ENCODE measurements at regions not wholly inside any gene's neighbourhood (a gene's known extent, or its start where the extent isn't known, plus 50 kb on each side); places are given as distances from the start of the nearest gene placed in this dataset.
A peak's percentile ranks its signal among the peaks of the same experiment; 100 is the strongest.

- DNase-seq (ENCODE audit: low read depth in 2 of 2): no peak
Measured at GRCh38 chr12:127619869-127620734, 646.9 kb upstream of the TMEM132C start.

GRCh38 chr12:127620735-127621355, 646.1 kb upstream of the TMEM132C start:
- DNase-seq (ENCODE audit: low read depth in 2 of 2): no peak

- DNase-seq (ENCODE audit: low read depth in 2 of 2): no peak
Measured at GRCh38 chr12:127621366-127621765, 645.6 kb upstream of the TMEM132C start.

GRCh38 chr12:127623362-127623761, 643.6 kb upstream of the TMEM132C start:
- DNase-seq (ENCODE audit: low read depth in 2 of 2): no peak

- no peak for DNase-seq (ENCODE audit: low read depth in 2 of 2)
Measured at GRCh38 chr12:127625176-127625771, 641.7 kb upstream of the TMEM132C start.

- peak; percentile 51 to 58 for DNase-seq (ENCODE audit: low read depth in 2 of 2)
Measured at GRCh38 chr12:127628645-127629044, 638.3 kb upstream of the TMEM132C start.

GRCh38 chr12:127629066-127629820, 637.7 kb upstream of the TMEM132C start:
- no peak for DNase-seq (ENCODE audit: low read depth in 2 of 2)

- DNase-seq (ENCODE audit: low read depth in 2 of 2): no peak
Measured at GRCh38 chr12:127632461-127632860, 634.5 kb upstream of the TMEM132C start.

- no peak for DNase-seq (ENCODE audit: low read depth in 2 of 2)
Measured at GRCh38 chr12:127635838-127636237, 631.1 kb upstream of the TMEM132C start.

GRCh38 chr12:127636882-127637281, 630.1 kb upstream of the TMEM132C start:
- DNase-seq (ENCODE audit: low read depth in 2 of 2): no peak

- peak; percentile 77 to 78 for DNase-seq (ENCODE audit: low read depth in 2 of 2)
Measured at GRCh38 chr12:127640181-127640886, 626.6 kb upstream of the TMEM132C start.

- DNase-seq (ENCODE audit: low read depth in 2 of 2): no peak
Measured at GRCh38 chr12:127642208-127642607, 624.8 kb upstream of the TMEM132C start.

GRCh38 chr12:127648321-127648720, 618.6 kb upstream of the TMEM132C start:
- DNase-seq (ENCODE audit: low read depth in 2 of 2): peak in 1 of 2 experiments; percentile 48

GRCh38 chr12:127649961-127650360, 617.0 kb upstream of the TMEM132C start:
- no peak for DNase-seq (ENCODE audit: low read depth in 2 of 2)

GRCh38 chr12:127650626-127651025, 616.3 kb upstream of the TMEM132C start:
- peak; percentile 79 to 83 for DNase-seq (ENCODE audit: low read depth in 2 of 2)

- no peak for DNase-seq (ENCODE audit: low read depth in 2 of 2)
Measured at GRCh38 chr12:127652281-127652680, 614.7 kb upstream of the TMEM132C start.

GRCh38 chr12:127654383-127654985, 612.5 kb upstream of the TMEM132C start:
- no peak for DNase-seq (ENCODE audit: low read depth in 2 of 2)

- peak; percentile 74 to 78 for DNase-seq (ENCODE audit: low read depth in 2 of 2)
Measured at GRCh38 chr12:127655691-127656090, 611.3 kb upstream of the TMEM132C start.

- DNase-seq (ENCODE audit: low read depth in 2 of 2): no peak
Measured at GRCh38 chr12:127656266-127656665, 610.7 kb upstream of the TMEM132C start.

- DNase-seq (ENCODE audit: low read depth in 2 of 2): peak in 1 of 2 experiments; percentile 44
Measured at GRCh38 chr12:127657036-127657435, 609.9 kb upstream of the TMEM132C start.

GRCh38 chr12:127660961-127661360, 606.0 kb upstream of the TMEM132C start:
- no peak for DNase-seq (ENCODE audit: low read depth in 2 of 2)
